Brain microvascular endothelial cell (primary cell): ENCODE measurements at regions not wholly inside any gene's neighbourhood (a gene's known extent, or its start where the extent isn't known, plus 50 kb on each side); places are given as distances from the start of the nearest gene placed in this dataset.

Experiments
- DNase-seq: peaks from one replicate; pipeline ENCODE4 v3.0.0-alpha.2; 2020
- H3K27ac ChIP-seq: fragments of 250-450 bp; sonication (Bioruptor Pico); 2 replicates; pipeline ENCODE4 v1.5.1; 2020; ENCODE audit warnings: mild to moderate bottlenecking, moderate library complexity
- H3K27me3 ChIP-seq: fragments of 250-450 bp; sonication (Bioruptor Pico); replicated peaks from 2 replicates; pipeline ENCODE4 v1.5.1; 2020; ENCODE audit warnings: mild to moderate bottlenecking
- H3K36me3 ChIP-seq: fragments of 250-450 bp; sonication (Bioruptor Pico); replicated peaks from 2 replicates; pipeline ENCODE4 v1.5.1; 2020; ENCODE audit warnings: mild to moderate bottlenecking
- H3K4me3 ChIP-seq: 2 replicates; pipeline ENCODE4 v1.5.1; 2011; ENCODE audit warnings: low read depth, mild to moderate bottlenecking, control low read depth, low read length, moderate library complexity
- in situ Hi-C: cut with HindIII; loops from 2 replicates; pipeline ENCODE4 v1.10.0; 2017; ENCODE audit warnings: low sequenced_read_pairs, low pct_ligation_motif_present
- TF ChIP-seq, protein P1 (sequence below): IDR thresholded peaks from 2 replicates; pipeline ENCODE4 v1.5.1; 2011; ENCODE audit warnings: low read depth, mild to moderate bottlenecking, moderate library complexity, low read length, control low read depth, inconsistent platforms; ENCODE audit errors: missing control alignments

DNA sequence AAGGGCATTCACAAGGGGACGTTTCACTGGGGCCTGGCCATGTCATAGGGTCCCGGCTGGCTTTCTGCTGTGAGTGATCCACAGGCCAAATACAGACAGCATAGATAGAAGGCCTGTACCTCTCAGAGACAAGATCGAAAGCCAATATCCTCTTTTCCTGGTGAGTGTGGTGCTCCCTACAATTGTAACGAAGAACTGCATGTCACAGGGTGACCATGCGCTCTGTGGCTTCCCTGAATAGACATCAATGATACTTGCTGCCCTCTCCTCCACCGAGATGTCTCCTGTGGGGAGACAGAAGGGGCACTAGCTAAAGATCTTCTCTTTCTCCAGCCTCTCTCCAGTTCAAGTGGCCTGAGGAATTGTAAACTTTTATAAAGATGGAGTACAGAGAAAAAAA lies 226.1 kb upstream of the POU2AF2 start:
- no peaks in the 10 kb centered on the region for H3K36me3 ChIP-seq

DNA sequence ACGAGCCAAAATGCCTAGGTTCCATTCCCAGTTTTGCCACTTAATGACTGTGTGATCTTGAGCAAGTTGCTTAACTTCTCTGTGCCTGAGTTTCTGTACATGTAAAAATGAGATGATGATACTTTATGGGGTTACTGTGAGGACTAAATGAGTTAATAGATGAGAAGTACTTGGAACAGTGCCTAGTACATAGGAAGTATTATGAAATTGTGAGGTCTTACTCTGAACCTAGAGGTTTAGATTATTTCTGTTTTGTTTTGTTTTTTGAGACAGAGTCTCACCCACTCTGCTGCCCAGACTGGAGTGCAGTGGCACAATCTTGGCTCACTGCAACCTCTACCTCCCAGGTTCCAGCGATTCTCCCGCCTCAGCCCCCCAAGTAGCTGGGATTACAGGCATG lies 227.0 kb upstream of the POU2AF2 start:
- H3K36me3 ChIP-seq: no peaks in the 10 kb centered on the region
- H3K27me3 ChIP-seq: no peaks in the 10 kb centered on the region
- H3K27ac ChIP-seq: no peak overlapping the region
- no peak overlapping the region for H3K4me3 ChIP-seq
- TF ChIP-seq, protein P1, sequence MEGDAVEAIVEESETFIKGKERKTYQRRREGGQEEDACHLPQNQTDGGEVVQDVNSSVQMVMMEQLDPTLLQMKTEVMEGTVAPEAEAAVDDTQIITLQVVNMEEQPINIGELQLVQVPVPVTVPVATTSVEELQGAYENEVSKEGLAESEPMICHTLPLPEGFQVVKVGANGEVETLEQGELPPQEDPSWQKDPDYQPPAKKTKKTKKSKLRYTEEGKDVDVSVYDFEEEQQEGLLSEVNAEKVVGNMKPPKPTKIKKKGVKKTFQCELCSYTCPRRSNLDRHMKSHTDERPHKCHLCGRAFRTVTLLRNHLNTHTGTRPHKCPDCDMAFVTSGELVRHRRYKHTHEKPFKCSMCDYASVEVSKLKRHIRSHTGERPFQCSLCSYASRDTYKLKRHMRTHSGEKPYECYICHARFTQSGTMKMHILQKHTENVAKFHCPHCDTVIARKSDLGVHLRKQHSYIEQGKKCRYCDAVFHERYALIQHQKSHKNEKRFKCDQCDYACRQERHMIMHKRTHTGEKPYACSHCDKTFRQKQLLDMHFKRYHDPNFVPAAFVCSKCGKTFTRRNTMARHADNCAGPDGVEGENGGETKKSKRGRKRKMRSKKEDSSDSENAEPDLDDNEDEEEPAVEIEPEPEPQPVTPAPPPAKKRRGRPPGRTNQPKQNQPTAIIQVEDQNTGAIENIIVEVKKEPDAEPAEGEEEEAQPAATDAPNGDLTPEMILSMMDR: no peak
- in situ Hi-C loops: no loop called here
- no peak for DNase-seq

More for the DNA sequence above, 226.1 kb upstream of the POU2AF2 start:
- Histone ChIP-seq H3K4me3 (no peak overlapping the region), H3K27ac (no peak overlapping the region), H3K27me3 (no peaks in the 10 kb centered on the region)
- TF ChIP-seq, protein P1: no peak
- in situ Hi-C loops: no loop called here
- no peak for DNase-seq

DNA sequence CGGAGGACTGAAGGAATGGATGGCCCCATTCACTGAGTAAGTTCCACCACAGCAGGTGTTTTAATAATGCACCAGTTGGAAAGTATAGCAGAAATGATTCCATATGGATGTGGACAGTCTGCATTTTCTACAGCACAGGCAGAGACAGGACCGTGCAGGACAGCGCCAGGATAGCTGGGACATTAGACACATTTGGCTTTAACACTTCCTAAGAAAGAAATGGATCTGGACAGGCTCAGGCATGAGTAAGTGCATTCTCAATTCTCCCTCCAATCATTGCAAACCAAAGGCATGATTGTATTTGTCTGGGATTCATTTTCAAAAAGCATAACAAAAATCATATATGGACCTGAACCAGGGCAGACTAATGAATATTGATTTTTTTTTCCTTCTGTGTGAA lies 233.0 kb upstream of the POU2AF2 start:
- TF ChIP-seq, protein P1: no peak
- in situ Hi-C loops: no loop called here
- DNase-seq: no peak
- H3K27me3 ChIP-seq: no peaks in the 10 kb centered on the region
- H3K36me3 ChIP-seq: no peaks in the 10 kb centered on the region
- no peak overlapping the region for H3K4me3 ChIP-seq
- no peak overlapping the region for H3K27ac ChIP-seq

DNA sequence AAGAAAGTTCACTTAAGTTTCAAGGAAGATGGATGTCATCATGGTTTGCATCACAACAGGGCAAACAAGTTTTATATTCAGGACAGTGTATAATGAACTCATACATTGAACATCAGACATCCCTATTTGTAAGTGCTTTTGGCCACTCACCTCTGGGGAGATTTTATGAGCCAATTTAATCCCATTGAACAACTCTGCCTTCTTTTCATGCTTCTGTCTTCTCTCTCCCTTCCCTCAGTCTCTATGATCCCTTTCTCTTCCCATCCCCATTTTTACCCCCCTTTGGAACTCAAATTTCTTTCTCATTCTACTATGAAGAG lies 234.3 kb upstream of the POU2AF2 start:
- TF ChIP-seq, protein P1: no peak
- no peak for DNase-seq
- in situ Hi-C loops: no loop called here
- Histone ChIP-seq H3K27ac (no peak overlapping the region), H3K36me3 (no peaks in the 10 kb centered on the region), H3K27me3 (no peaks in the 10 kb centered on the region), H3K4me3 (no peak overlapping the region)

DNA sequence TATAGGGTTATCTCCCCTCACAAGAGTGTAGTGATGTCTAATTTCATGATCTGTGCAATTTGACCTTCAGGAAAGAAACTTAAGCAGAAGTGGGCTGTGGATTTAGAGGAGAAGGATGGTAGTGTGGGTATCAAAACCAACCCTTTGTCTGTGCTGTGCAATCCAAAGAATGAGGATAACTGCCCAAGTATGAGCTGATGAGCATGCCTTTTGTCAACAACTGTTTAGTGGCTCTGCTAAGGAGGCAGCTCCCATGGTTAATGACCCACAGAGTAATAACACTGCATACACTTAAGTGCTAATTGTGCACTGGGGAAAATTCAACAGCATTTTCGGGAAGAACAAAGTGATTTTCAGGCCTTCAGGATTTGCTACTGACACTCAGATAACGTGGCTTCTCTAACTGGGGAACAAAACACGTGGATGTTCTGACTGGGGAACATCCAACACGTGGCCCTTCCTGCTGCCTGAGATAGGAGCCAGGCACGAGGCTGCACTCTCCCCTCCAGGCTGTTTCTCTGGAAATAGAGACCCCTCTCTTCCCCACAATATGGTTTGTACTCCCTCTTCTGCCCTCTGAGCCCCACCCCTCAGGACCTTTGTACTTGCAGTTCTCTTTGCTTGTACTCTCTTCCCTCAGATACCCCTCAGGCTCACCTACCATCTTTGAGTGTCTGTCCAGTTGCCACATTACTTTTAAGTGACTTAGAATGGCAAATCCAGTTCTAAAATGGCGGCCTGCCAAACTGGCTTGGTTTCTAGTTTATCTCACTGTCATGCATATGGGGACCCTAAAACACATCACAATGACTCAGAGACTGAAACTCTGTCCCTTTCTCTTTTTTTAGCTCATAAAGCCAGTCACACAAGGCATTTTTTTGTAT lies 234.9 kb upstream of the POU2AF2 start:
- Histone ChIP-seq H3K36me3 (no peaks in the 10 kb centered on the region), H3K27ac (no peak overlapping the region), H3K4me3 (no peak overlapping the region), H3K27me3 (no peaks in the 10 kb centered on the region)
- in situ Hi-C loops: no loop called here
- TF ChIP-seq, protein P1: no peak
- no peak for DNase-seq

DNA sequence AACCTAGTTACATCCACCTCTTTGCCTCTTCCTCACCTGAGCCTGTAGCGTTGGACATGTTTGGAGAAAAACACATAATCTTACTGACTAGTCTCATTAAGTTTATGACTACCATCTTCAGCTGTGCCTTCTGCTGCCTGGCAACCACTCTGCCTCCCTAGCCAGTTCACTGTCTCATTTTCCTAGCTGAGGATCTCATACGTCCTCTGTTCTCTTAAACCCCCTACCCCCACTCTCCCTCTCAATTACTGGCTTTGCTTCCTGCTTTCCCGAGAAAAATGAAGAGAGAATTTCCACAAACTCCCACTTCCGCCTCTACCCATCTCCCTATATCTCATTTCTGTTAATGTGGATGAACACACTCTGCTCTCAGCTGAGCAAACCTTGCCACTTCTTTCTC lies 239.3 kb upstream of the POU2AF2 start:
- TF ChIP-seq, protein P1: no peak
- H3K27ac ChIP-seq: no peak overlapping the region
- DNase-seq: no peak
- no peaks in the 10 kb centered on the region for H3K36me3 ChIP-seq
- no peak overlapping the region for H3K4me3 ChIP-seq
- no peaks in the 10 kb centered on the region for H3K27me3 ChIP-seq
- in situ Hi-C loops: no loop called here
